Activated CD4-positive, alpha-beta T cell treated with anti-CD3 and anti-CD28 coated beads, Interleukin-2, amount 10 ng/mL, durations not matched to agents 24 days and 14 days (primary cell): ENCODE measurements at regions not wholly inside any gene's neighbourhood (a gene's known extent, or its start where the extent isn't known, plus 50 kb on each side); places are given as distances from the start of the nearest gene placed in this dataset.

ENCODE experiments used
- DNase-seq: peaks from one replicate; pipeline ENCODE4 v3.0.0; 2022
- H3K27ac Mint-ChIP-seq: one replicate; pipeline ENCODE4 v1.8.0; 2022; ENCODE audit warnings: mild to moderate bottlenecking, mixed read lengths
- H3K27me3 Mint-ChIP-seq: one replicate; pipeline ENCODE4 v1.8.0; 2022; ENCODE audit warnings: mixed read lengths
- H3K36me3 Mint-ChIP-seq: one replicate; pipeline ENCODE4 v1.8.0; 2022; ENCODE audit warnings: low read depth, mild to moderate bottlenecking, mixed read lengths
- H3K4me1 Mint-ChIP-seq: one replicate; pipeline ENCODE4 v1.8.0; 2021; ENCODE audit warnings: mixed read lengths
- H3K4me3 Mint-ChIP-seq: one replicate; pipeline ENCODE4 v1.8.0; 2022; ENCODE audit warnings: mild to moderate bottlenecking, moderate library complexity, mixed read lengths
- H3K9me3 Mint-ChIP-seq: one replicate; pipeline ENCODE4 v1.8.0; 2021; ENCODE audit warnings: mixed read lengths
- intact Hi-C: fragments of 100-400 bp; cut with micrococcal nuclease; formaldehyde crosslinking; loops from one replicate; pipeline ENCODE4 v1.15.1; 2023

DNA sequence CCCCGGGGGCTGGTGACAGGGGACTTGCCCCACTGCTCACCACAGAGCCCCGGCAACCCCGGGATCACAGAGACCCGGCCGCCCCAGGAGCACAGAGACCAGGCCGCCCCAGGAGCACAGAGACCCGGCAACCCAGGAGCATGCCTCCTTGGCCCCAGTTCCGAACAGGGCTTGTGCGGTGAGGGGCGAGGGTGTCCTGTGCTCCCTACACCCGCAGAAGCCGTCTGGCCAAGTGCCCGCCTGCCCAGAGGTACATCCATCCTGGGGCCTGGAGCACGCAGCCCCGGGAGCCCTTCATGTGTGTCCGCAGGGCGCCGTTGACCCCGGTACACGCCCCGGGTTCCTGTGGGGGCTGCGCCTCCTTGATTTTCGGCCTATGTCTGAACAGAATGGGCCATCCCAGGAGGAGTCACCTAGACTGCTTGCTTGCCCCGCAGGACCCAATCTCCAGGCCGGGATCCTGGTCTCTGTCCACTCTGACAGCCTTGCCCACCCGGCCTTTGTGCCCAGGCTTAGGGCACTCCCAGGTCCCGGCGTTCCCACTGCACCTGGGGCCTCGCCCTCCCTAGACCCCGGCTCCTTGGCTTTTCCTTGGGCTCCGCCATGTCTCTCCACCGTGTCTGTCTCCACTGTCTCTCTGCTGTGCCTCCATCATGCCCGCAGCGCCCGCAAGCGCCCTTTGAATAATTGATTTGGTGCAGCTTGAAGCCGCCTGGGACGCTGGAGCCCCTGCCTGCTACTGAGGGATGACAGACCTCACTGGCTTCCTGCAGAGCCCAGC, 219.8 kb downstream of the ERMARD start:
- Mint-ChIP-seq H3K36me3 (no peaks in the 10 kb centered on the region), H3K4me3 (no peak overlapping the region), H3K27ac (no peak overlapping the region), H3K4me1 (no peaks in the 10 kb centered on the region), H3K27me3 (no peaks in the 10 kb centered on the region), H3K9me3 (no peaks in the 10 kb centered on the region)
- intact Hi-C loops, result no loop called here
- DNase-seq, result no peak

- intact Hi-C loops, result no loop called here
- Mint-ChIP-seq H3K27ac (no peak overlapping the region), H3K27me3 (no peaks in the 10 kb centered on the region), H3K4me1 (no peaks in the 10 kb centered on the region), H3K4me3 (no peak overlapping the region), H3K36me3 (no peaks in the 10 kb centered on the region), H3K9me3 (no peaks in the 10 kb centered on the region)
- DNase-seq, result no peak
Observed at GRCh38 chr6:169970306-169970988, 219.0 kb downstream of the ERMARD start.

DNA sequence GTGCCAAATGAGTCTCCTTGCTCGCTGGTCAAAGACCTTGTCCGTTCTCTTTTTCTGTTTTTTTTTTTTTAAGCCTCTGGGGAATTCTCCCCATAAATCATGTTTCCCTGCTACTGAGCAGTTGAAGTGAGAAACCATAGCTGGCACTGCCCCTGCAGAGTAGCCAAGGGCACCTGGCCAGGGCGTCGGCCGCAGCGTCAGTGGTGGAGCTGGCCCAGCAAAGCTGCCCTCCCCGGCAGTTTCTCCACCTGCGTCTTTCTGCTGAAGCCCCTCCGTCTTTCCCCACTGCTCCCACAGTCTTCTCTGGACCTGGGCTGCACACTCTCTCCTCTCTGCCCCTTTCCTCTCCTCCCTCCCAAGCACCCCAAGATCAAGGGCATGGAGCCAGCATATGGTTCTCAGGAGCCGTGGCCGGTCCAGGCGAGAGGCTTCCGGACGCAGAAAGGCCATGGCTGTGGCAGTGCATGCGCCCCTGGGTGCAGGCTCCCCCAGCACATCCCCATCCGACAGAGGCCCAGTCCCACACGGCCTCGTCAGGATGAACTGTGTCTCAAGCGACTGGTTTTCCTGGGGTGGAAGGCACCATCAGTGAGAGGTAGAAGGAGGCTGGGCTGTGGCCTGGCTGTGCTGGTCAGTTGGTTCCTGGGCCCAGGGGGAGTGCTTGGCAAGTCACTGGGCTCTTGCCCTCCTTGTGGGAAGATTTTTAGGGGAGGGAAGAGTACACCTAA, 218.1 kb downstream of the ERMARD start:
- no peak for DNase-seq
- Mint-ChIP-seq H3K4me1 (no peaks in the 10 kb centered on the region), H3K4me3 (no peak overlapping the region), H3K27ac (no peak overlapping the region), H3K9me3 (no peaks in the 10 kb centered on the region), H3K27me3 (no peaks in the 10 kb centered on the region), H3K36me3 (no peaks in the 10 kb centered on the region)
- intact Hi-C loops, result no loop called here

DNA sequence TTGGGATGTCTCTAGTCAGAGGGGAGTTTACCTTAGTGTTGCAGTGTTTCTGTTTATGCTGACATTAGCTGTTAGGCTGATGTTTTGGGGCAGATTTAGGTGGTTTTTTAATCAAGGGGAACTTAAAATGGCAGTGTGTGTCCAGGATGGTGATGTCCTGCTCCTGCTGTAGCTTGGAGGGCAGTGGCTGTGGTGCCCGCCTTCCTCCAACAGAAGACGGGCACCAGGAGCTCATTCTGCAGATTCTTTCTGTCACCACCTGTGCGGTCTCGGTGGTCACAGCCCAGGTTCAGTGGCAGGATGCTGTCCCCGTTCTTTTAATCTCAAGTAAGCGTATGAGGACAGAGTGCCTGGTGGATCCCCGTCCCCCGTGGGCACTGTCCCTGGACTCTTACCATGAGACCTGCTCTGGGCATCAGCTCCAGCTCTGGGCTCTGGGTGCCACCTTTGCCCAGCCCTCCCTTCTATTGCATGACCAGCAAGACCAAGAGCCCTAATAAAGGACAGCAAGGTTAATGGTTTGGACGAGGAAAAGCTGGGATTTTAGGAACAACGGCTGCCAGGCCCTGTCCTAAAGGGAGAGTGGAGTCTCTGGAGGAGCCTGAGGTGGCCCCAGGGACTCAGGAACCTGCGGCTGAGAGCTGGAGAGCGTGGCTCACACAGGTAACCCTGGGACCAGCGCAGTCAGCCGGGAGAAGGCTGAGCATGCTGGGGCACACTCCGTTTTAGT, 217.3 kb downstream of the ERMARD start:
- no peaks in the 10 kb centered on the region for H3K9me3 Mint-ChIP-seq
- intact Hi-C loops, result no loop called here
- no peaks in the 10 kb centered on the region for H3K4me1 Mint-ChIP-seq
- no peaks in the 10 kb centered on the region for H3K27me3 Mint-ChIP-seq
- H3K36me3 Mint-ChIP-seq, result no peaks in the 10 kb centered on the region
- DNase-seq, result no peak
- no peak overlapping the region for H3K4me3 Mint-ChIP-seq
- H3K27ac Mint-ChIP-seq, result no peak overlapping the region

GRCh38 chr6:169967687-169968086, 216.3 kb downstream of the ERMARD start:
- intact Hi-C loops, result no loop called here
- Mint-ChIP-seq H3K9me3 (no peaks in the 10 kb centered on the region), H3K27ac (no peak overlapping the region), H3K4me1 (no peaks in the 10 kb centered on the region), H3K4me3 (no peak overlapping the region), H3K36me3 (no peaks in the 10 kb centered on the region), H3K27me3 (peaks cover 3% of the 10 kb centered on the region)
- no peak for DNase-seq

- no peaks in the 10 kb centered on the region for H3K9me3 Mint-ChIP-seq
- peaks cover 5% of the 10 kb centered on the region for H3K27me3 Mint-ChIP-seq
- no peaks in the 10 kb centered on the region for H3K36me3 Mint-ChIP-seq
- H3K4me1 Mint-ChIP-seq, result no peaks in the 10 kb centered on the region
- no peak for DNase-seq
- intact Hi-C loops, result no loop called here
- H3K4me3 Mint-ChIP-seq, result no peak overlapping the region
- H3K27ac Mint-ChIP-seq, result no peak overlapping the region
Observed at GRCh38 chr6:169966312-169967181, 215.1 kb downstream of the ERMARD start.

GRCh38 chr6:169965657-169966311, 214.4 kb downstream of the ERMARD start:
- peaks cover 9% of the 10 kb centered on the region for H3K27me3 Mint-ChIP-seq
- no peak for DNase-seq
- no peaks in the 10 kb centered on the region for H3K9me3 Mint-ChIP-seq
- H3K36me3 Mint-ChIP-seq, result no peaks in the 10 kb centered on the region
- intact Hi-C loops, result no loop called here
- H3K4me3 Mint-ChIP-seq, result no peak overlapping the region
- no peaks in the 10 kb centered on the region for H3K4me1 Mint-ChIP-seq
- no peak overlapping the region for H3K27ac Mint-ChIP-seq

DNA sequence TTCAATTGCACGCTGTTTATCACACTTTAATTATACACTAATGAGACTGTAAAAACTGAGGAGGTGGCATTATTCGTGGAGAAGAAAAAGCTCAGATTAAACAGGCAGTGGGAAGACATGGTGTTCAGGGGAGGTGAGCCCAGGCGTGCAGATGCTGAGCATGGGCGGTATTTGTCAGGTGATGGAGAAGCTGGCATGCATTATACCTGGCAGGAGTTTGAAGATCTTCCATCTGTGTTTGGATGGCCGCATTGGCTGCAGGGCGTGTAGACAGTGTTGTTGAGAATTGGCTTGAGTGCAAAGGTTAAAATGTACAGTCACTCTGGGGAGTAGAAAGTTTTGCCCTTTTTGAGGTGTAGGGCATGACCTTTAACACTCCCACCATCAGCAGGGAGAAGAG, 213.8 kb downstream of the ERMARD start:
- DNase-seq, result no peak
- intact Hi-C loops, result no loop called here

GRCh38 chr6:169964486-169965180, 213.2 kb downstream of the ERMARD start:
- no peak overlapping the region for H3K4me3 Mint-ChIP-seq
- H3K4me1 Mint-ChIP-seq, result no peaks in the 10 kb centered on the region
- DNase-seq, result no peak
- peaks cover 9% of the 10 kb centered on the region for H3K27me3 Mint-ChIP-seq
- no peaks in the 10 kb centered on the region for H3K36me3 Mint-ChIP-seq
- H3K27ac Mint-ChIP-seq, result no peak overlapping the region
- H3K9me3 Mint-ChIP-seq, result no peaks in the 10 kb centered on the region
- intact Hi-C loops, result no loop called here

More for the DNA sequence above, 213.8 kb downstream of the ERMARD start:
- Mint-ChIP-seq H3K36me3 (no peaks in the 10 kb centered on the region), H3K9me3 (no peaks in the 10 kb centered on the region), H3K27me3 (peaks cover 9% of the 10 kb centered on the region), H3K4me3 (no peak overlapping the region), H3K4me1 (no peaks in the 10 kb centered on the region), H3K27ac (no peak overlapping the region)

DNA sequence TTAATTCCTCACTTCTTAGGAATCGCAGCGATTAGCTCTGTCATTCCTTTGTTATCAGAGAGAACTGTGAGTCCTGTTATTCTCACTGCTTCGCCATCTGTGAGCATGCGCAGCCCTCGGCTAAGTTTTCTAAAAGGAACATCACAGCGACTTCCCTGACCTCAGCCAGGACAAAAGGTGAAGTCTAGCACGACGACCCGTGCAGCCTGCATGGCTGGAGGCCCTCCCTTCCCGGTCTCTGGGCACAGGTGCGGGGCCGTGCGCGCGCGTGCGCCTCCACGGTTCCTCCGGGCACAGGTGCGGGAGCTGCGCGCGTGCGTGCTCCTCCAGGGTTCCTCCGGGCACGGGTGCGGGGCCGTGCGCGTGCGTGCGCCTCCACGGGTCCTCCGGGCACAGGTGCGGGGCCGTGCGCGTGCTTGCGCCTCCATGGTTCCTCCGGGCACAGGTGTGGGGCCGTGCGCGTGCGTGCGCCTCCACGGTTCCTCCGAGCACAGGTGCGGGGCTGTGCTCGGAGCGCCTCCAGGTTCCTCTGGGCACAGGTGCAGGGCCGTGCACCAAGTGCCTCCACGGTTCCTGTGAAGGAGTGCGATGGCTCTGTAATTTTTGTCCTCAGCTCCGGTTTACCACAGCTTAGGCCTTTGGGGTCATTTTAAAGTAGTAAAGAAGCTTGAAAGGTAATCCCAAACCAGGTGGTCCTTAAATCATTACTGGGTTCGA, 212.3 kb downstream of the ERMARD start:
- Mint-ChIP-seq H3K36me3 (no peaks in the 10 kb centered on the region), H3K27ac (no peak overlapping the region), H3K9me3 (no peaks in the 10 kb centered on the region), H3K4me3 (no peak overlapping the region), H3K4me1 (peaks cover 1% of the 10 kb centered on the region), H3K27me3 (peaks cover 9% of the 10 kb centered on the region)
- no peak for DNase-seq
- intact Hi-C loops, result no loop called here

DNA sequence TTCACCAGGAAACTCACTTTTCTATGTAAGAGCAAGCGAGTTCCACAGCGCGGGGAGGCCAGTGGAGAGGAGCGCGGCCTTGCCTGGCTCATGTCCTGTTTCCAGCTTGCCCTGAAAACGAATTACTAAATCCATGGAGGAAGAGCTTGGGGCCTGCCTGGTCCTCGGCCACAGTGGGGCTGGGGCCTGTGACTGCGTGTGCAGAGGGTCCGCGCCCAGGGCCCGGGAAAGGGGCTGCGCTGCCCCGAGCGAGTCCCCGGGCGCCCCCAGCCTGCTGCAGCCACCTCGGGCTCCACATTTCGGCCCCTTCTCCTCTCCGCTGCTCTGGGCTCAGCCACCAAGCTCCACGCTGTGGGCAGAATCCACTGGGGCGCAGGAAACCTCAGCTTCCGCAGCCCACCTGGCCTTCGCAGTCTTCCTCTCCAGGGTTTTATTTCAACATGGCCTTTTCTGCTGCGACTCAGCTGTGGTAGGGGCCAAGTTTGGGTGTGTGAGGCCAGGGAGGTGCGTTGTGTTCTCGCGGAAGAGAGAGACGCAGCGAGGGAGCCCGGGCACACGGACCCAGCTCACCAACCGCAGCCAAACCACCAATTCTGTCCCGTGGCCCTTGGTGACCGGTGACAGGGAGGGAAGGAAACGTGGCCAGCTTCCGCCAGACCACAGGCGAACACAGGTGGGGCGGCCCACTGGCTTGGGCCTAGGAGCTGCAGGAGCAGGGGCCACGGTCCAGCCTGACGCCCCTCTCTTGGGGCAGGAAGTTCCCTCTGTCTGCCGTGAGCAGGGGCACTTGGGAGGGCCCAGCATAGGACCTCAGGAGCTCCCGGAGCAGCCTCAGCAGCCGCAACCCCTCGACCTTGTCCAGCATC, 211.4 kb downstream of the ERMARD start:
- H3K27me3 Mint-ChIP-seq, result peaks cover 9% of the 10 kb centered on the region
- intact Hi-C loops, result no loop called here
- H3K4me1 Mint-ChIP-seq, result peaks cover 1% of the 10 kb centered on the region
- H3K4me3 Mint-ChIP-seq, result no peak overlapping the region
- H3K27ac Mint-ChIP-seq, result no peak overlapping the region
- no peaks in the 10 kb centered on the region for H3K9me3 Mint-ChIP-seq
- DNase-seq, result no peak
- H3K36me3 Mint-ChIP-seq, result no peaks in the 10 kb centered on the region
